Endothelial cell of umbilical vein (primary cell): ENCODE measurements at regions not wholly inside any gene's neighbourhood (a gene's known extent, or its start where the extent isn't known, plus 50 kb on each side); places are given as distances from the start of the nearest gene placed in this dataset.

Experiments
- BruUV-seq: library from RNA; stranded (reverse); fragments of 400-500 nt; replicated peaks from 2 replicates; lab custom pipeline; 2021; lab: Mats Ljungman, UMichigan
- CTCF ChIA-PET: fragments of 300-600, 350-600 bp; sonication (Branson Sonifier 250); formaldehyde crosslinking; loops from one replicate; lab custom pipeline; 2021; ENCODE audit warnings: antibody characterized with exemption, inconsistent platforms; lab: Charles Lee
- POLR2A ChIA-PET: fragments of 300-600, 350-600 bp; sonication (Branson Sonifier 250); formaldehyde crosslinking; loops from one replicate; lab custom pipeline; 2021; ENCODE audit warnings: antibody characterized with exemption, inconsistent platforms; lab: Charles Lee
- DNase-seq: peaks from one replicate; pipeline ENCODE4 v3.0.0-alpha.2; 2011; ENCODE audit warnings: low read depth, low spot score
- FAIRE-seq: peaks from 2 replicates; lab custom pipeline; 2011; peaks lifted over from hg19 to GRCh38; lab: Jason Lieb, UNC
- H2AFZ ChIP-seq: 2 replicates; pipeline ENCODE4 v1.6.0; 2012; ENCODE audit warnings: low read depth, low read length, control low read depth, inconsistent platforms
- H3K27ac ChIP-seq: 2 replicates; pipeline ENCODE4 v1.5.1; 2011; ENCODE audit warnings: low read depth, mild to moderate bottlenecking, control low read depth, low read length, moderate library complexity; ENCODE audit not compliant: insufficient read depth
- H3K27me3 ChIP-seq, 2 experiments: 2 replicates each; pipeline versions ENCODE4 v1.6.0 to v1.6.1; 2011; ENCODE audit warnings: low read length in 2 of 2, mixed read lengths in 1 of 2; ENCODE audit not compliant: control insufficient read depth in 2 of 2, insufficient read depth in 2 of 2
- H3K36me3 ChIP-seq, 2 experiments: 2 replicates in 1 of 2; 3 replicates in 1 of 2; pipeline ENCODE4 v1.5.1; 2011; ENCODE audit warnings: low read length in 2 of 2, mild to moderate bottlenecking in 1 of 2, moderate library complexity in 1 of 2; ENCODE audit not compliant: control insufficient read depth in 2 of 2, insufficient read depth in 2 of 2; ENCODE audit errors: extremely low read depth in 1 of 2
- H3K4me1 ChIP-seq: 3 replicates; pipeline ENCODE4 v1.5.1; 2011; ENCODE audit warnings: mild to moderate bottlenecking, low read length; ENCODE audit not compliant: control insufficient read depth, insufficient read depth; ENCODE audit errors: extremely low read depth
- H3K4me2 ChIP-seq: 2 replicates; pipeline ENCODE4 v1.6.1; 2011; ENCODE audit warnings: low read length, control low read depth, mixed read lengths; ENCODE audit not compliant: insufficient read depth
- H3K4me3 ChIP-seq, 3 experiments: fragments of 200-600 bp in 1 of 3; sonication (generic), shearing (Covaris generic) in 1 of 3; replicated peaks in 1 of 3; 2 replicates each; pipeline ENCODE4 v1.5.1; 2011 to 2016; ENCODE audit warnings: control low read depth in 3 of 3, low read length in 3 of 3, mild to moderate bottlenecking in 2 of 3, inconsistent platforms in 1 of 3, low read depth in 1 of 3, moderate library complexity in 1 of 3; ENCODE audit not compliant: insufficient read depth in 1 of 3
- H3K79me2 ChIP-seq: 2 replicates; pipeline ENCODE4 v1.6.0; 2012; ENCODE audit warnings: low read length, inconsistent platforms; ENCODE audit not compliant: control insufficient read depth, insufficient read depth
- H3K9ac ChIP-seq: replicated peaks from 2 replicates; pipeline ENCODE3; 2011; ENCODE audit warnings: low read length, control low read depth; ENCODE audit not compliant: insufficient read depth; ENCODE audit errors: extremely low read depth
- H3K9me1 ChIP-seq: replicated peaks from 3 replicates; pipeline ENCODE4 v1.6.0; 2011; ENCODE audit warnings: mild to moderate bottlenecking, low read length; ENCODE audit not compliant: control insufficient read depth, insufficient read depth; ENCODE audit errors: extremely low read depth
- H3K9me3 ChIP-seq: replicated peaks from 2 replicates; pipeline ENCODE4 v1.5.1; 2012; ENCODE audit warnings: low read length, inconsistent platforms; ENCODE audit not compliant: control insufficient read depth, insufficient read depth
- H4K20me1 ChIP-seq: replicated peaks from 2 replicates; pipeline ENCODE3; 2011; ENCODE audit warnings: mild to moderate bottlenecking, low read length; ENCODE audit not compliant: control insufficient read depth, insufficient read depth; ENCODE audit errors: extremely low read depth
- CTCF ChIP-seq, 2 donors: IDR thresholded peaks; 1 replicate in 1 of 2; 2 replicates in 1 of 2; pipeline ENCODE4 v1.5.1; 2011; ENCODE audit warnings: low read length in 2 of 2, mild to moderate bottlenecking in 2 of 2, moderate library complexity in 2 of 2, control low read depth in 1 of 2, inconsistent platforms in 1 of 2, low read depth in 1 of 2; ENCODE audit not compliant: insufficient read depth in 1 of 2; ENCODE audit errors: extremely low read depth in 1 of 2
- EZH2 ChIP-seq: IDR thresholded peaks from 2 replicates; pipeline ENCODE4 v1.6.1; 2012; ENCODE audit warnings: borderline replicate concordance, low read depth, mild to moderate bottlenecking, moderate library complexity, low read length, inconsistent platforms; ENCODE audit not compliant: severe bottlenecking
- FOS ChIP-seq: IDR thresholded peaks from 2 replicates; pipeline ENCODE4 v1.6.1; 2011; ENCODE audit warnings: mild to moderate bottlenecking, low read length, moderate library complexity, borderline replicate concordance; ENCODE audit not compliant: insufficient read depth
- GATA2 ChIP-seq: IDR thresholded peaks from 2 replicates; pipeline ENCODE4 v1.7.0; 2011; ENCODE audit warnings: low read depth, mild to moderate bottlenecking, moderate library complexity, mixed read lengths, low read length; ENCODE audit not compliant: insufficient read length, insufficient read depth
- JUN ChIP-seq: IDR thresholded peaks from 2 replicates; pipeline ENCODE4 v1.6.1; 2011; ENCODE audit warnings: borderline replicate concordance, low read depth; ENCODE audit not compliant: insufficient read length, insufficient read depth
- MAX ChIP-seq: IDR thresholded peaks from 2 replicates; pipeline ENCODE4 v1.6.1; 2011; ENCODE audit not compliant: insufficient read depth, insufficient read length
- MYC ChIP-seq: IDR thresholded peaks from one replicate; pipeline ENCODE4 v1.6.1; 2011; ENCODE audit warnings: mild to moderate bottlenecking, low read depth, low read length
- POLR2A ChIP-seq: IDR thresholded peaks from 2 replicates; pipeline ENCODE4 v1.6.1; 2012; ENCODE audit warnings: low read depth, mild to moderate bottlenecking, control low read depth, low read length
- POLR2AphosphoS5 ChIP-seq: IDR thresholded peaks from 2 replicates; pipeline ENCODE4 v1.6.1; 2012; ENCODE audit warnings: low read depth, mild to moderate bottlenecking, control low read depth, low read length, moderate library complexity; ENCODE audit not compliant: insufficient read depth
- dilution Hi-C: fragments of 300-500 bp; cut with MboI; formaldehyde crosslinking; loops from one replicate; pipeline ENCODE4 v1.15.0; 2019; ENCODE audit warnings: low sequenced_read_pairs; ENCODE audit not compliant: extremely low pct_ligation_motif_present
- intact Hi-C: fragments of 100-400 bp; cut with micrococcal nuclease; formaldehyde crosslinking; loops from one replicate; pipeline ENCODE4 v1.10.0; 2022

DNA sequence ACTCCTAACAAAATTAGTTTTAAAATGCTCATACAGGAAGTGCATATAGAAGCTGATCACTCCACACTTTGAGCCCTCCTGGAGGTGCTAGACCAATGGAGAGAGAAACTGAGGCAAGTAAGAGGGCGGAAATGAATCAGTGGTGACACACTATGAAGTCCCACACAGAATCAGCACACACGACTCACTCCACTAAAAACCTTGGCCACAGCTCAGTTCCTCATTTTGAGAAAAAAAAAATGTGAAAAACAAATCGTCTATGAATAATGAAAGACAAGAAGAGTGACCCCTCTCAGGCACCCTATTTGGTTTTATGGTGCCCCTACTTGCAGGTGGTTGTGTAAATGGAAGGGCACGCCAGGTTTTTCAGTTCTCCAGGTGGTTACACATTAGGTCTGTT lies 675.1 kb upstream of the BRINP3 start:
- no peaks in the 10 kb centered on the region for H3K79me2 ChIP-seq
- ChIA-PET CTCF (no interaction called here), POLR2A (no interaction called here)
- no peaks in the 10 kb centered on the region for H3K36me3 ChIP-seq
- no peak for DNase-seq
- dilution Hi-C loops, result no loop called here
- no peaks in the 10 kb centered on the region for H3K9me1 ChIP-seq
- no peak overlapping the region for H2AFZ ChIP-seq
- intact Hi-C loops, result no loop called here
- FAIRE-seq, result no peak
- H3K9ac ChIP-seq, result no peak overlapping the region
- no peak overlapping the region for H3K27ac ChIP-seq
- BruUV-seq, result no TSS peak
- H3K4me1 ChIP-seq, result no peaks in the 10 kb centered on the region
- H3K9me3 ChIP-seq, result no peaks in the 10 kb centered on the region
- H4K20me1 ChIP-seq, result no peaks in the 10 kb centered on the region
- TF ChIP-seq FOS (no peak), CTCF (IDR thresholded peaks at IDR 0.05; ENCODE audit: extremely low read depth in 1 of 2, insufficient read depth in 1 of 2, low read depth in 1 of 2, low read length in 2 of 2) (no peak)
- no peaks in the 10 kb centered on the region for H3K27me3 ChIP-seq
- H3K4me3 ChIP-seq, result no peak overlapping the region
- no peak overlapping the region for H3K4me2 ChIP-seq

- Histone ChIP-seq H3K27me3 (no peaks in the 10 kb centered on the region), H3K9ac (no peak overlapping the region), H3K9me1 (no peaks in the 10 kb centered on the region), H3K9me3 (no peaks in the 10 kb centered on the region), H3K27ac (no peak overlapping the region), H3K4me1 (no peaks in the 10 kb centered on the region), H3K4me2 (no peak overlapping the region), H4K20me1 (no peaks in the 10 kb centered on the region), H3K79me2 (no peaks in the 10 kb centered on the region), H3K4me3 (no peak overlapping the region), H3K36me3 (no peaks in the 10 kb centered on the region), H2AFZ (no peak overlapping the region)
- DNase-seq (no peak), FAIRE-seq (no peak)
- no peak for TF ChIP-seq POLR2A
- no peak for TF ChIP-seq POLR2AphosphoS5
- TF ChIP-seq MAX, result no peak
- no peak for TF ChIP-seq EZH2
- TF ChIP-seq FOS, result no peak
- TF ChIP-seq MYC, result no peak
- no peak for TF ChIP-seq JUN
- no peak for TF ChIP-seq CTCF (IDR thresholded peaks at IDR 0.05; ENCODE audit: extremely low read depth in 1 of 2, insufficient read depth in 1 of 2, low read depth in 1 of 2, low read length in 2 of 2)
- no peak for TF ChIP-seq GATA2
- ChIA-PET CTCF (no interaction called here), POLR2A (no interaction called here)
- intact Hi-C loops, result no loop called here
- BruUV-seq, result no TSS peak
- dilution Hi-C loops, result no loop called here
Measured at GRCh38 chr1:191155178-191155577, 677.5 kb upstream of the BRINP3 start.
